ENCODE measurements at regions not wholly inside any gene's neighbourhood (a gene's known extent, or its start where the extent isn't known, plus 50 kb on each side); places are given as distances from the start of the nearest gene placed in this dataset.

GRCh38 chr12:106000382-106001104 is 138.2 kb downstream of the NUAK1 start:
- Histone ChIP-seq H3K27me3 (no peaks in the 10 kb centered on the region), H3K27ac (no peak overlapping the region), H3K9me3 (no peaks in the 10 kb centered on the region), H3K4me3 (ENCODE audit: low read depth in 1 of 2, low read length in 1 of 2) (no peak overlapping the region), H3K36me3 (no peaks in the 10 kb centered on the region), H3K4me1 (ENCODE audit: control insufficient read depth in 1 of 2, insufficient read depth in 1 of 2, low read depth in 1 of 2, low read length in 1 of 2) (no peaks in the 10 kb centered on the region)
- no peak for TF ChIP-seq CTCF (IDR thresholded peaks at IDR 0.05)

- Histone ChIP-seq H3K9me3 (no peaks in the 10 kb centered on the region), H3K36me3 (no peaks in the 10 kb centered on the region), H3K27me3 (no peaks in the 10 kb centered on the region), H3K4me3 (ENCODE audit: low read depth in 1 of 2, low read length in 1 of 2) (no peak overlapping the region), H3K27ac (no peak overlapping the region), H3K4me1 (ENCODE audit: control insufficient read depth in 1 of 2, insufficient read depth in 1 of 2, low read depth in 1 of 2, low read length in 1 of 2) (no peaks in the 10 kb centered on the region)
- TF ChIP-seq CTCF (IDR thresholded peaks at IDR 0.05), result no peak
These were observed 137.5 kb downstream of the NUAK1 start for GRCh38 chr12:106001105-106001836.

- no peak overlapping the region for H3K4me3 ChIP-seq (ENCODE audit: low read depth in 1 of 2, low read length in 1 of 2)
- no peaks in the 10 kb centered on the region for H3K36me3 ChIP-seq
- H3K9me3 ChIP-seq, result no peaks in the 10 kb centered on the region
- no peak overlapping the region for H3K27ac ChIP-seq
- H3K4me1 ChIP-seq (ENCODE audit: control insufficient read depth in 1 of 2, insufficient read depth in 1 of 2, low read depth in 1 of 2, low read length in 1 of 2), result no peaks in the 10 kb centered on the region
- TF ChIP-seq CTCF (IDR thresholded peaks at IDR 0.05), result no peak
- no peaks in the 10 kb centered on the region for H3K27me3 ChIP-seq
These were observed 136.9 kb downstream of the NUAK1 start for GRCh38 chr12:106001837-106002218.

- H3K27ac ChIP-seq, result no peak overlapping the region
- no peaks in the 10 kb centered on the region for H3K27me3 ChIP-seq
- no peaks in the 10 kb centered on the region for H3K36me3 ChIP-seq
- H3K9me3 ChIP-seq, result no peaks in the 10 kb centered on the region
- TF ChIP-seq CTCF (IDR thresholded peaks at IDR 0.05), result no peak
- no peaks in the 10 kb centered on the region for H3K4me1 ChIP-seq (ENCODE audit: control insufficient read depth in 1 of 2, insufficient read depth in 1 of 2, low read depth in 1 of 2, low read length in 1 of 2)
- H3K4me3 ChIP-seq (ENCODE audit: low read depth in 1 of 2, low read length in 1 of 2), result no peak overlapping the region
These were observed 135.5 kb downstream of the NUAK1 start for GRCh38 chr12:106003297-106003696.

- no peak overlapping the region for H3K27ac ChIP-seq
- H3K9me3 ChIP-seq, result no peaks in the 10 kb centered on the region
- H3K27me3 ChIP-seq, result no peaks in the 10 kb centered on the region
- H3K4me3 ChIP-seq (ENCODE audit: low read depth in 1 of 2, low read length in 1 of 2), result no peak overlapping the region
- no peaks in the 10 kb centered on the region for H3K4me1 ChIP-seq (ENCODE audit: control insufficient read depth in 1 of 2, insufficient read depth in 1 of 2, low read depth in 1 of 2, low read length in 1 of 2)
- no peak for TF ChIP-seq CTCF (IDR thresholded peaks at IDR 0.05)
- H3K36me3 ChIP-seq, result no peaks in the 10 kb centered on the region
These were observed 134.5 kb downstream of the NUAK1 start for GRCh38 chr12:106004289-106004688.

Data from neutrophil (primary cell).